Stimulated activated naive CD8-positive, alpha-beta T cell treated with anti-CD3 and anti-CD28 coated beads, Interleukin-15, amount 100 ng/mL, for 72 hours (primary cell): ENCODE measurements at regions not wholly inside any gene's neighbourhood (a gene's known extent, or its start where the extent isn't known, plus 50 kb on each side); places are given as distances from the start of the nearest gene placed in this dataset.
A peak's percentile ranks its signal among the peaks of the same experiment; 100 is the strongest.

Source experiments
- ATAC-seq: fragments of 150-1000 bp; cut with Tn5 transposase; 2 replicates; pipeline ENCODE4 v1.10.0; 2021; ENCODE audit warnings: mild to moderate bottlenecking, moderate library complexity
- DNase-seq, 2 donors: peaks; one replicate each; pipeline ENCODE4 v3.0.0; 2021 to 2022
- H3K27ac Mint-ChIP-seq, 2 donors: one replicate each; pipeline ENCODE4 v1.8.0; 2022; ENCODE audit warnings: mild to moderate bottlenecking in 2 of 2, mixed read lengths in 2 of 2, moderate library complexity in 2 of 2
- H3K27me3 Mint-ChIP-seq: one replicate; pipeline ENCODE4 v1.8.0; 2022; ENCODE audit warnings: mixed read lengths
- H3K4me1 Mint-ChIP-seq: one replicate; pipeline ENCODE4 v1.8.0; 2022; ENCODE audit warnings: mild to moderate bottlenecking, mixed read lengths
- H3K4me3 Mint-ChIP-seq, 2 donors: one replicate each; pipeline ENCODE4 v1.8.0; 2022; ENCODE audit warnings: mild to moderate bottlenecking in 2 of 2, mixed read lengths in 2 of 2, moderate library complexity in 1 of 2
- H3K9me3 Mint-ChIP-seq, 2 donors: one replicate each; pipeline ENCODE4 v1.8.0; 2022; ENCODE audit warnings: mixed read lengths in 2 of 2

DNA sequence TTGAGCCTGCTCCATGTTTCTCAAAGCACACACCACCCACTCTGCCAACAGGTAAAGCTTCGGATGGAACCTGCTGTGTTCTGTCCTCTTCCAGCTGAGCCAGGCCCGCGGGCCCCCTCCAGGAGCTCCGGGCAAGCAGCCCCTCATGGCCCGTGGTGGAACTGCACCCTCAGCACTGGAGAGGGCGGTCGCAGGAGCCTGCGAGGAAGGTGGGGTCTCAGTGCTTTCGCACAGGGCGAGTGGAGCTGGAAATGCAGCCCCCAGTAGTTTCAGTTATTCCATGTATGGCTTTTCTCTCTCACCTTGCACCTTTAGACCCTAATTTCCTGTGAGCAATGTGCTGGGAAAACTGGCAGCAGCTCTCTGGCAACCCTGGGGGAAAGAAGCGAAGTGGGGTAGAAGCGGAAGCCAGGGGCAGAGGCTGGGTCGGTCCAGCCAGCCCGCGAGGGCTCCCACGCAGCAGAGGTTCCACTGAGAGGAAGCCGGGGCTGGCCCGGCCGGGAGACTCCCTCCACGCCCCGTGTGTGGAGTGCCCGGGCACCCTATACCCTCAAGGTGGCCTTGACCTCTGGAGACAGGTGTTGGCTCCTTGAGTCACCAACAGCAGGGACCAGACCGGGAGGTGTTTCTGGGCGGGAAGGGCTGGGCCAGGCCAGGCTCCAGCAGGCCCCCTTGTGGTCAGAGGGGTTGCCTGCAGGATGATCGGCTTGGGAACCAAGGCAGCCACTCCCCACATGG, 119.9 kb upstream of the TMEM45B start:
- ATAC-seq (peak; percentile 91), DNase-seq (peak; percentile 77 to 80)
- H3K27me3 Mint-ChIP-seq: peaks cover 5% of the 10 kb centered on the region
- peak overlapping the region; percentile 76 to 83 for H3K4me3 Mint-ChIP-seq
- peak overlapping the region in 1 of 2 donors; percentile 73 for H3K27ac Mint-ChIP-seq
- no peaks in the 10 kb centered on the region for H3K9me3 Mint-ChIP-seq
- H3K4me1 Mint-ChIP-seq: peaks cover 5% of the 10 kb centered on the region

DNA sequence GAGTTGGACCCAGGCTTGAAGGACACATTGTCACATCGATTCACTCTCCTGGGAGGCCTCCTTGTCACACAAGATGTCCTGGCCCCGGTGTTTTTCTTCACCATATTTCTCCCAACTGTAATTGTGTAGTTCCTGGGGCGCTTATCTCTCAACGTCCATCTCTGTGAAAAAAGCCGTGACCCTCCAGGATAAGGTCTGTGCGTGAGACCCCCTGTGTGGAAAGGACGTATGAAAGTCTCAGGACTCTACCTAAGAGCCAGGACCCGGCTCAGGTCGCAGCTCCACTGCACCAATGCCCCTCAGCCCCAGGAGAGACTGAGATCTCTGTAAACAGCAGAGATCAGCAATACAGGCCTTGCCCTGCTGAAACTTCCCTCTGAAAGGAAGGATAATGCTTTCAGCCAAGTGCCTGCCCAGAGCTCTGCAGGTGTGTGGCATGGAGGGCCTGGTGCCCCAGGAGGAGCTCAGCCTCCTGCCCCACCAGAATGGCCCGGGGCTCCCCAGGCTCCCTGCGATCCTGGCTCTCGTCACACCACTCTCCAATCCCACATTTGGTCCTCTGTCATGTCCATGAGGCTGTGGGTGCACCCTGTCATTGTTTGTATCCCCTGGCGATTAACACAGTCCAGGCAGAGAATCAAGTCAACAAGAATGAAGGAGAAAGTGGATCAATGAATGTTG, 119.2 kb upstream of the TMEM45B start:
- peaks cover 7% of the 10 kb centered on the region for H3K27me3 Mint-ChIP-seq
- H3K9me3 Mint-ChIP-seq: no peaks in the 10 kb centered on the region
- no peak for DNase-seq
- no peak overlapping the region for H3K27ac Mint-ChIP-seq
- H3K4me3 Mint-ChIP-seq: peak overlapping the region; percentile 45 to 76
- H3K4me1 Mint-ChIP-seq: peaks cover 5% of the 10 kb centered on the region
- no peak for ATAC-seq

DNA sequence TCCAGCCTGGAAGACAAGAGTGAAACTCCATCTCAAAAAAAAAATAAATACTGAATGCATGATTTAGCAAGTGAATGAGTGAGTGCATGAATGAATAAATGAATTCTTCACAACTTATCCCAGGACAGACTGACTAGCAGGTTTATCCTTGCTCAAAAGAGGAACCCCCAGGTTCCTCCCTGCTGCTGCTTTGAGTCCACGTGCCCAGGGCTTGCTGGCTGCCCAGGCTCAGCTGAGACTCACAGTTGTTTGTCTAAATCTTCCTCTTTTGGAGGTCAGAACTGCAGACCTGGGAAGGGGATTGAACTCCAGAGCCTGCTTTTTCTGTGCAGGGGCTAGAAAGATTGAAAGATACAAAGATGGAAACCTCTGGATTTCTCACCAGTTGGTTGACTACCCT, 117.4 kb upstream of the TMEM45B start:
- Mint-ChIP-seq H3K27ac (peak overlapping the region in 1 of 2 donors; percentile 57), H3K4me3 (no peak overlapping the region), H3K9me3 (no peaks in the 10 kb centered on the region), H3K4me1 (peaks cover 5% of the 10 kb centered on the region), H3K27me3 (peaks cover 21% of the 10 kb centered on the region)
- ATAC-seq: no peak
- DNase-seq: no peak

DNA sequence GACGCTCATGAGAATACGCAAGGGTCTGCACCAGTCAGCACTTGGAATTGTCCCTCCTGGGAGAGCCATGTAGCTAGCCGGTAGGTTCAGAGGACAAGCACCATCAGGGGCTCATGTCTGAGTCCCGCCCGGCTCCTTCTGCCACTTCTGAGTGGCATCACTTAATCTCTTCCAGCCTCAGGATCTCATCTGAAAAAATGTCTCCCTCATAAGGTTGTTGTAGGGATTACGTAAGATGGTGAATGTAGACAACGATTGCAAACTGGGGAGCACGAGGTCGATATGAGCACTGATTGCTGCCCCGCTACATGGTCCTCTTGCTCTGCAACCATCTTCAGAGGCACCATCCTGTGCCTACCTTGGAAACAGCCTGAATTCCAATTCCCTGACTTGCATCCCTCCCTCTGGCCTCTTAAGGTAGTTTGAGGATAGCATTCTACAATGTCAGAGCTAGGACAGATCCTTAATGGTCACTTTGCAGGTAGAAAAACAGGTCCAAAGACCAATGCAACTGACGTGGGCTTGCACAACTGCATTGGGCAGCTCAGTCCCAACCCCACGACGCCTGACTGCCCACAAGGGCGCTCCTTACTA, 115.8 kb upstream of the TMEM45B start:
- peaks cover 36% of the 10 kb centered on the region for H3K27me3 Mint-ChIP-seq
- ATAC-seq: no peak
- no peak overlapping the region for H3K4me3 Mint-ChIP-seq
- no peak for DNase-seq
- no peak overlapping the region for H3K27ac Mint-ChIP-seq
- H3K4me1 Mint-ChIP-seq: peaks cover 5% of the 10 kb centered on the region
- H3K9me3 Mint-ChIP-seq: no peaks in the 10 kb centered on the region

DNA sequence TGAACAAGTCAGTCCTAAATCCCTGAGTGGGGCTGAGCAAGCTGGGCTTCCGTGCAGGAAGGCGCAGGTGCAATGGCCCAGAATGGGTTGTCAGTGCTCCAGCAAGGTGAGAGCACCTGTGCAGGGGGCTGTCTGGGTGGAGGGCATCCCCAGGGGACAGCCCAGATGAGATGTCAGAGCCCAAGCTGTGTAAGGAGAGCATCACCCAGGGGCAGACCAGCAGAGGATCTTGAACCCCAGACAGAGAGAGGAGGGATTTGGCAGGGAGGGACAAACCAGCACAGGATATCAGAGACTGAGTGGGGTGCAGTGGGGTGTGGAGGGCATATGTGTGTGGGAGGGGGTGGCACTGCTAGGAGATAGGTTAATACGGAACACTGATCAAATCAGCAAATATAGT, 114.9 kb upstream of the TMEM45B start:
- H3K27me3 Mint-ChIP-seq: peaks cover 36% of the 10 kb centered on the region
- DNase-seq (no peak), ATAC-seq (no peak)
- H3K4me3 Mint-ChIP-seq: no peak overlapping the region
- H3K4me1 Mint-ChIP-seq: peaks cover 2% of the 10 kb centered on the region
- H3K9me3 Mint-ChIP-seq: no peaks in the 10 kb centered on the region
- no peak overlapping the region for H3K27ac Mint-ChIP-seq

DNA sequence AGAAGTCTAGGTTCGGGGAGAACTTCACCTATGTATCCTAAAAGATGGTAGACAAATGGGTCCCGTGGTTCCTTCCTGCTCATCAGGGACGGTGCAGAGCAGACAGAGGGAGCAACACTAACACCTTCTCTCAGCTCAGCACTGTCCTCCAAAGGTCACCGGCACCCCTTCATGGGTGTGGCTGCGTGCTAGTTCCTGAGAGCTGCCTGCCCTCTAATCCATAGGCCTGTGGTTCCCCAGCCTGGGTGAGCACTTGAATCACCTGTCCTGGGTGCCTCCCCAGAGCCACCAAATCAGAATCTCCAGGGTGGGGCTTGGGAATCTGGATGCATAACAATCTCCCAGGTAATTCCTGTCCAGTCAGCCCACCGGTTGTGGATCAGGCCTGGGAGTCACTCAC, 113.9 kb upstream of the TMEM45B start:
- H3K4me1 Mint-ChIP-seq: no peaks in the 10 kb centered on the region
- H3K27me3 Mint-ChIP-seq: peaks cover 36% of the 10 kb centered on the region
- no peak overlapping the region for H3K4me3 Mint-ChIP-seq
- no peaks in the 10 kb centered on the region for H3K9me3 Mint-ChIP-seq
- no peak overlapping the region for H3K27ac Mint-ChIP-seq
- ATAC-seq: no peak
- DNase-seq: no peak

DNA sequence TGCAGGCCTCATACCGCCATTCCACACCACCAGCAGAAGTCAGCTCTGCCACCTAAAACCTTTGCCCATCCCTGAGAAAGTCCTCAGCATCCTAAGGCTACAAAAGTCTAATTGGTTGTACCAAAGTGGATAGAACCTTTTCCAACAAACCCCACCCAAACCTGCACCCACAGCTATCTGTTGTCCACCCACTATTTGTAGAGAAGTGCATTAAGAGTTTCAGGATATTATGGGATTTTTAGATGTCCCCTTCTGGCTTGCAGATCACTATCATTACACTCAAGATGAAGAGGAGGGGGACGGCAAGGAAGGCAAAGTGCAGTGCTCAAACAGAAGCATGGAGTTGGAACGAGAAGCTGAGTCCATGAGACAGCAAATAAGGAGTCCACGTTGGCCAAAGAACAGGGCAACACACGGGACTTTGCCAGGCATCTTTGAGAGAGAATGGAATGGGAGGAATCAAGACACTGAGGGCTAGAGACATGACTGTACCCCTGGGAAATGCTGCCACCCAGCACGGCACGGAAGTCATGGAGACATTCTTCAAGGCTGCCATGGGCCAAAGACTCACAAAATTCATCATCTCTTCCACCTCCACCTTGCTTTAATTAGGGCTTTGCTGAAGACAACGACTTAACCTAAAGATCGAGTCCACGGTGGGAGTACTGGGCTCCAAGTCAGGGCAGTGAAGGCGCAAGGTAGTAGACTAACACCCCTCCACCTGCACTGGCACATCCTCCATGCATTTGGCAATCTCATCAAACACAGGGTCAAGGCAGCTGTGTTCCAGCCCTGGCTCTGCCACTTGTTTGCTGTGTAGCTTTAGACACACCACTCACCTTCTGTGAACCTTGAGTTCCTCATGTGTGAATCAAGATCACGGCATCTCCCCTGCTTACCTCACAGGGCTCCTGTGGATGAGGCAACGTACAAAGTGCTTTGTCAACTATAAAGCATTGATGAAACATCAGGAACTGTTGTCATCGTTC, 112.9 kb upstream of the TMEM45B start:
- DNase-seq (no peak), ATAC-seq (no peak)
- Mint-ChIP-seq H3K27me3 (peaks cover 36% of the 10 kb centered on the region), H3K27ac (no peak overlapping the region), H3K4me1 (no peaks in the 10 kb centered on the region), H3K9me3 (no peaks in the 10 kb centered on the region), H3K4me3 (no peak overlapping the region)

DNA sequence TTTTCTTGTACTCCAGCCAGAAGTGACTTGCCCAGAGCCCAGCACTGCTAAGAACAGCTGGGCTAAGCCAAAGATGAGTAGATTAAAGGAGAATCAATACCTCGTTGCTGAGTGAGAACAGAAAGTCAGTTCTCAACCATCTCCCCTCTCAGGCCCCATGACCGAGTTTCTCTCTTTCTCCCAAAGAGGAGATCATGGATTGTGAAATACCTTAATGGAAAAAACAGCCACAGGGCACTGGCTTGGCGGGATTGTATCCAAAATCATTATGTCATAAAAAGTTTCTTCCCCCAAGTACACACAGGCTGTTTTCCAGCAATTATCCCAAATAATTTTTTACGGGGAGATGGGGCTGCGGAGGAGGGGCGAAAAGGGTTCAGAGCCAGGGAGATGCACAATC, 111.8 kb upstream of the TMEM45B start:
- Mint-ChIP-seq H3K4me1 (no peaks in the 10 kb centered on the region), H3K4me3 (no peak overlapping the region), H3K9me3 (no peaks in the 10 kb centered on the region), H3K27ac (no peak overlapping the region), H3K27me3 (peaks cover 36% of the 10 kb centered on the region)
- ATAC-seq (no peak), DNase-seq (no peak)

DNA sequence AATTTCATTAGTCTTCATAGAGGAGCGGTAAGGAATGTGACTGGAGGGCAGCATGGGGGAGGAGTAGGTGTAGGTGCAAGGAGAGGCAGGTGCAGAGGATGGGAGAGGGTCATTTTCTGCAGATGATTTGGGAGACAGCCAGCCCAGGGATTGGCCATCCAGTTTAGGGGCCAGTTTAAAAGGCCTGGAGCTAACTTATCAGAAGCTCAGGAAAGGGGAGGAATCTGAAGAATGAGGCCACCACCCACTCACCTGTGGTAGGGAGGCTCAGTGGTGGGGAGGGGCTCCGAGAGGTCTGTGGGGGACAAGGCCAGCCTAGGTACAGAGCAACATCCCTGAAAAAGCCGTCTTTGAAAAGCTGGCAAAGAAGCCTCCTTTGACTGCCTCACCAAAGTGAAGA, 110.8 kb upstream of the TMEM45B start:
- no peak overlapping the region for H3K4me3 Mint-ChIP-seq
- DNase-seq (no peak), ATAC-seq (no peak)
- H3K27ac Mint-ChIP-seq: peak overlapping the region in 1 of 2 donors; percentile 10
- peaks cover 36% of the 10 kb centered on the region for H3K27me3 Mint-ChIP-seq
- no peaks in the 10 kb centered on the region for H3K9me3 Mint-ChIP-seq
- no peaks in the 10 kb centered on the region for H3K4me1 Mint-ChIP-seq

DNA sequence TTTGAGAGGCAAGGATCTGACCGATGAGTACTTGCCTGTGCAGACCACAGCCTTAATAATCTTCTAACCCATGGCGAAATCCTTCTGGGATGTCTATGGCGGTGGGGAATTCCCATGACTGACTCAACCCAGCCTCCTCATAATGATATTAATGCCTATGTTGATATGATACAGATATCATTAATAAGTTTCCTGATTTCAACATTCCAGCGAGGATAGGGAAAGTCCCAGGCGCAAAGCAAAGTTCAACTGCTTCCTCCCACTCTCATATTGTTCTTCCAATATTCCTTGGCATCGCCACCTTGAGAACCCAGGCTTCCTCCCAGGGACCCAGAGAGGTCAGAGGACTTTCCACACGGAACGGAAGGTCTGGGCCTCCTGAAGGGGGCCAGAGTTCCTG, 110.3 kb upstream of the TMEM45B start:
- DNase-seq (no peak), ATAC-seq (no peak)
- Mint-ChIP-seq H3K27me3 (peaks cover 35% of the 10 kb centered on the region), H3K4me1 (no peaks in the 10 kb centered on the region), H3K27ac (no peak overlapping the region), H3K4me3 (no peak overlapping the region), H3K9me3 (no peaks in the 10 kb centered on the region)

DNA sequence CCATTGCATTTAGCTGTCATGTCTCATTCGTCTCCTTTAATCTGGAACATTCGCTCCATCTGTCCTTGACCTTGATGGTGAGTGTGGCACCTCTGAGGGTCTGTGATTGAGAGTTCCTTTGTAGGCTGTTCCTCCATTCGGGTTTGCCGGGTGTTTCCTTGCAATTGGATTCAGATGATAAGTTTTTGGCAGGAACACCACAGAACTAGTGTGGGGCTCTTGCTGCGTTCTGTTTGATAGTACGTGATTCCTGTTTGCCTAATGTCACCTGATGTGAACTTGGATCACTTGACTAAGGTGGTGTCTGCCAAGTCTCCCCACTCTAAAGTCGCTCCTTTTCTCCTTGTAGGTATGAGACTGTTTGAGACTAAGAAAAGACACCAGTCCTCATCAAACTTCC, 109.7 kb upstream of the TMEM45B start:
- no peaks in the 10 kb centered on the region for H3K9me3 Mint-ChIP-seq
- H3K27me3 Mint-ChIP-seq: peaks cover 29% of the 10 kb centered on the region
- H3K4me1 Mint-ChIP-seq: no peaks in the 10 kb centered on the region
- H3K4me3 Mint-ChIP-seq: no peak overlapping the region
- no peak overlapping the region for H3K27ac Mint-ChIP-seq
- DNase-seq: no peak
- no peak for ATAC-seq

DNA sequence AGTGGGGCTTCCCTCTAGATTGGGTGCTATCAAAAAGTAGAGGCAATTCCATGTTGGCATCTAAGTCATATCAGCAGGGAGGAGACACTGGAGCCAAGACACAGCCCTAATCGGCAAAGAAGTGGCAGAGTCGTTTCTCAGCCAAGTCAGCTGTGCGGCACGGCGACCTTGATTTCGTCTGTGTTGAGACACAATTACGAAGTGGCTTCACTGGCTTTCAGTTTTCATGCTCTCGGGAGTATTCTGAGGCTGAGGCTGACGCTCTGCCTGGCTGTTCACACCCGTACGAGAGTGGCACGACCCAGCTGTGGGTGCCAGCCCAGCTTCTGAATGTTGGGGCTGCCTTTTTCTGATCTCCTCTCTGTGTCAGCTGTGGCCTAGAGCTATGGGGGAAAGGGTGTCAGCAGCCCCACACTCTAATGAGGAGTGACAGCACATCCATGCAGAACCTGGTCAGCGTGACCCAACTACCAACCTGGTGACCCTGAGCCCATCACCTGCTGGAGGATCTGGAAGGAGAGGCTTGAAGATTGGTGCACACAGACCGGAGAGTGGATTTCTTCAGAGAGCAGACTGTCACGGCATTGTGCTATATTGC, 105.7 kb upstream of the TMEM45B start:
- DNase-seq (no peak), ATAC-seq (peak; percentile 18)
- Mint-ChIP-seq H3K4me3 (no peak overlapping the region), H3K27me3 (peaks cover 2% of the 10 kb centered on the region), H3K4me1 (no peaks in the 10 kb centered on the region), H3K9me3 (no peaks in the 10 kb centered on the region), H3K27ac (no peak overlapping the region)

DNA sequence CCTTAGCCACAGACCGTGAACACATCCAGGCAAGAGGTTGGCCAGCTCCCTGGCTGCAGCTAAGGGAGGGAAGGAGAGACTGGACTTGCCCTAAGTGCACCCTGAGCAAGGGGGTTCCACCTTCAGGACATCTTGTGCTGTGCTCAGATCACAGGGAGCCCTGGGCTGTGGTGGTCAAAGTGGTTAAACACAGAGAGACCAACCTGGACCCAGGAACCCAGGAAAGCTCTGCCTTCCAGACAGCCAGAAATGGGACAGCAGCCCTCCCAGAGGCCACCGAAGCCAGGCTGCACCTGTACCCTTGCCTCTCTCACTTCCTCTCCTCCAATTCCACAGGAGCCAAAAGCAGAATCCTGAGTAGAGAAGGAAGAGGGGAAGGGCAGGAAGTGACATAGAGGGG, 105.2 kb upstream of the TMEM45B start:
- no peak overlapping the region for H3K4me3 Mint-ChIP-seq
- H3K9me3 Mint-ChIP-seq: peaks cover 3 to 4% of the 10 kb centered on the region in 2 donors
- ATAC-seq (peak; percentile 9), DNase-seq (no peak)
- H3K4me1 Mint-ChIP-seq: no peaks in the 10 kb centered on the region
- H3K27ac Mint-ChIP-seq: no peak overlapping the region
- peaks cover 7% of the 10 kb centered on the region for H3K27me3 Mint-ChIP-seq

DNA sequence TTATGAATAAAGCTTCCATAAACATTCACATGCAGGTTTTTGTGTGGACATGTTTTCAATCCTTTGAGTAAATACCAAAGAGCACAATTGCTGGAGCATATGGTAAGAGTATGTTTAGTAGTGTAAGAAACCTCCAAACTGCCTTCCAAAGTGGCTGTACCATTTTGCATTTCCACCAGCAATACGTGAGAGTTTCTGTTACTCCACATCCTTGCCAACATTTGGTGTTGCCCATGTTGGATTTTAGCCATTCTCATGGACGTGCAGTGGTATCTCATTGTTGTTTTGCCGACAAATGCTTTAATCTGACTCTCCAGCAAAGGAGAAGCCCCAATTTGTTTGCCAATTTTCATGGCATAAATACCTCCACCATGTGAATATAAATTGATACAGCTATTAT, 103.9 kb upstream of the TMEM45B start:
- peaks cover 13% of the 10 kb centered on the region for H3K27me3 Mint-ChIP-seq
- ATAC-seq: no peak
- no peak for DNase-seq
- no peak overlapping the region for H3K4me3 Mint-ChIP-seq
- H3K27ac Mint-ChIP-seq: no peak overlapping the region
- peaks cover 4 to 5% of the 10 kb centered on the region in 2 donors for H3K9me3 Mint-ChIP-seq
- H3K4me1 Mint-ChIP-seq: no peaks in the 10 kb centered on the region
